ENCODE measurements at regions not wholly inside any gene's neighbourhood (a gene's known extent, or its start where the extent isn't known, plus 50 kb on each side); places are given as distances from the start of the nearest gene placed in this dataset.

DNA sequence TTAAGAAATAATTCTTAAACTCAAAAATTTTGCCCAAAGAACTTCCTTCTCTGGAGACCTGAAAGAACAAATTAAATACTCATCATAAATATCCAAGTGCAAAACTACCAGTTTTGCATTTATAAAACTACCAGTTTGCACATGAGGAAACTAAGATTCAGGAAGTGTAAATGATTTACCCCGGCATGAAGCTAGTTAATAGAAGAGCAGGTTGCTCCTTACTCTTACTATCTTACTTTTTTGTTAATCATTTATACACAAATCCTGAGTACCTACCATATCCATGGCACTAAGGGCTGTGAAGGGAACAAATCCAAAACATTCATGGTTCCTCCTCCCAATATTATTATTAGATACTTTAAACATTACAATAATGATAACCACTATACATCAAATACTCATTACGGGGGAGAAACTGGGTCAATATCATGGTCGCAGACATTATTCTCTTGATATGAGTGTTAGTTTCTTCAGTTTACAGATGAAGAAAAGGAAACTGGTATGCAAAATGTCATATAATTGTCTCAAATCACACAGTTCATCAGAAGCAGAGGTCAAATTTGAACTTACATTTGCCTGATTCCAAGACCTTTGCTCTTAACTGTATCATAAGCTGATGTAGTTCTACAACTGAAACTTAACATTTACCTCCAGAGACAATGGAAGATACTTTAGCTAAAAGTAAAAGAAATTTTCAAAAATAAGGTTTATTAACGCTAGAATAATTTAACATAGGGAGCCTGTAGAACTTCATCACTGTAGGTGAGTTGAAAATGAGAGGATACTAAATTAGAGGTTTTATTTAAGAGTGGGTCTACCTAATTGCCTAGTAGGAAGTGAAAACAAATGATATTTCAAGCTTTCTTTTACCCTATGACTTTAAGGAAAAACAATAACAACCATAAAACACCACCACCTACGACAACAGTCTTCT is 74.5 kb downstream of the FAM76B start:
- H3K79me2 ChIP-seq (ENCODE audit: insufficient read depth, low read length) = no peaks in the 10 kb centered on the region
- H3K27me3 Mint-ChIP-seq (ENCODE audit: low read depth) = no peaks in the 10 kb centered on the region
- H3K9ac ChIP-seq (ENCODE audit: extremely low read depth, insufficient read length, low read length) = no peak overlapping the region
- H2AK5ac ChIP-seq (ENCODE audit: insufficient read length, low read length) = no peak overlapping the region
- no peak overlapping the region for H4K5ac ChIP-seq (ENCODE audit: insufficient read length, low read depth, low read length)
- H3K9me3 ChIP-seq (ENCODE audit: control insufficient read depth, low read depth, low read length) = no peaks in the 10 kb centered on the region
- H2BK120ac ChIP-seq (ENCODE audit: low read depth, low read length, poor library complexity, severe bottlenecking) = no peak overlapping the region
- no peak overlapping the region for H3K18ac ChIP-seq (ENCODE audit: insufficient read length, low read depth, low read length)
- no peaks in the 10 kb centered on the region for H3K36me3 Mint-ChIP-seq (ENCODE audit: insufficient read depth in 1 of 3, low read depth in 3 of 3)
- no peaks in the 10 kb centered on the region for H3K23me2 ChIP-seq (ENCODE audit: insufficient read length, low read depth, low read length, poor library complexity, severe bottlenecking)
- no peaks in the 10 kb centered on the region for H3K4me1 ChIP-seq (ENCODE audit: insufficient read depth, low read length)
- H3K14ac ChIP-seq (ENCODE audit: insufficient read depth, low read length) = no peak overlapping the region
- no peak overlapping the region; a peak in 1 of 7 replicates for H3K27ac Mint-ChIP-seq
- no peak overlapping the region for H3K27ac ChIP-seq (ENCODE audit: insufficient read length, low read depth, low read length)
- H3K9me3 Mint-ChIP-seq = no peaks in the 10 kb centered on the region
- TF ChIP-seq, protein P1, sequence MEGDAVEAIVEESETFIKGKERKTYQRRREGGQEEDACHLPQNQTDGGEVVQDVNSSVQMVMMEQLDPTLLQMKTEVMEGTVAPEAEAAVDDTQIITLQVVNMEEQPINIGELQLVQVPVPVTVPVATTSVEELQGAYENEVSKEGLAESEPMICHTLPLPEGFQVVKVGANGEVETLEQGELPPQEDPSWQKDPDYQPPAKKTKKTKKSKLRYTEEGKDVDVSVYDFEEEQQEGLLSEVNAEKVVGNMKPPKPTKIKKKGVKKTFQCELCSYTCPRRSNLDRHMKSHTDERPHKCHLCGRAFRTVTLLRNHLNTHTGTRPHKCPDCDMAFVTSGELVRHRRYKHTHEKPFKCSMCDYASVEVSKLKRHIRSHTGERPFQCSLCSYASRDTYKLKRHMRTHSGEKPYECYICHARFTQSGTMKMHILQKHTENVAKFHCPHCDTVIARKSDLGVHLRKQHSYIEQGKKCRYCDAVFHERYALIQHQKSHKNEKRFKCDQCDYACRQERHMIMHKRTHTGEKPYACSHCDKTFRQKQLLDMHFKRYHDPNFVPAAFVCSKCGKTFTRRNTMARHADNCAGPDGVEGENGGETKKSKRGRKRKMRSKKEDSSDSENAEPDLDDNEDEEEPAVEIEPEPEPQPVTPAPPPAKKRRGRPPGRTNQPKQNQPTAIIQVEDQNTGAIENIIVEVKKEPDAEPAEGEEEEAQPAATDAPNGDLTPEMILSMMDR (conservative IDR thresholded peaks at IDR 0.05) = no peak
- no peak overlapping the region for H2AFZ ChIP-seq (ENCODE audit: low read length)
- H3K79me1 ChIP-seq (ENCODE audit: insufficient read depth, low read depth, low read length, poor library complexity, severe bottlenecking) = no peaks in the 10 kb centered on the region
- H4K91ac ChIP-seq (ENCODE audit: insufficient read length, low read depth, low read length) = no peak overlapping the region
- no peak overlapping the region for H3T11ph ChIP-seq (ENCODE audit: low read length)
- DNase-seq = no peak
- no peak overlapping the region for H3K56ac ChIP-seq (ENCODE audit: insufficient read length, low read depth, low read length)
- H2BK5ac ChIP-seq (ENCODE audit: insufficient read length, low read length) = no peak overlapping the region
- no peak overlapping the region for H2BK15ac ChIP-seq (ENCODE audit: low read depth, low read length)
- H2BK20ac ChIP-seq (ENCODE audit: low read depth, low read length, poor library complexity, severe bottlenecking) = no peak overlapping the region
- no peak overlapping the region for H3K23ac ChIP-seq (ENCODE audit: insufficient read length, low read depth, low read length)
- no peaks in the 10 kb centered on the region for H4K20me1 ChIP-seq (ENCODE audit: control insufficient read depth, insufficient read depth, insufficient read length)
- H3K4me1 Mint-ChIP-seq = peaks cover 5 to 7% of the 10 kb centered on the region in 2 experiments; a peak in 2 of 4 replicates
- H3K4me3 Mint-ChIP-seq = no peak overlapping the region
- no peak overlapping the region for H4K8ac ChIP-seq (replicated peaks; ENCODE audit: insufficient read length, low read depth, low read length)
- H3K4me2 ChIP-seq (ENCODE audit: insufficient read depth, insufficient read length, low read length) = no peak overlapping the region
- no peaks in the 10 kb centered on the region for H3K27me3 ChIP-seq (ENCODE audit: insufficient read depth, low read length)
- H2BK12ac ChIP-seq (ENCODE audit: insufficient read length, low read depth, low read length) = no peak overlapping the region
- no peak overlapping the region for H3K4ac ChIP-seq (ENCODE audit: low read depth, low read length)
- WGBS (ENCODE audit: extremely low coverage, insufficient read length, low lambda C conversion rate) = no CpG with 5 or more reads among the region's 5 CpGs
